NCI-H146 (cell line): ENCODE measurements at regions not wholly inside any gene's neighbourhood (a gene's known extent, or its start where the extent isn't known, plus 50 kb on each side); places are given as distances from the start of the nearest gene placed in this dataset.
A peak's percentile ranks its signal among the peaks of the same experiment; 100 is the strongest.
"Not testable (repeated sequence)": the region's sequence is repeated elsewhere in the genome, so short reads cannot be mapped to it uniquely, and the experiment has no call there.

Experiments used
- DNase-seq: peaks from one replicate; lab custom pipeline; 2025; lab: John Stamatoyannopoulos, UW

- DNase-seq: no peak
These were observed 470.9 kb upstream of the CCDC196 start for GRCh38 chr14:66015071-66015780.

- no peak for DNase-seq
These were observed 468.2 kb upstream of the CCDC196 start for GRCh38 chr14:66017927-66018326.

GRCh38 chr14:66022526-66022925, 463.6 kb upstream of the CCDC196 start:
- peak; percentile 77 for DNase-seq

- DNase-seq: no peak
These were observed 460.4 kb upstream of the CCDC196 start for GRCh38 chr14:66025779-66026178.

- not testable (repeated sequence) for DNase-seq
These were observed 454.2 kb upstream of the CCDC196 start for GRCh38 chr14:66031981-66032380.

- no peak for DNase-seq
These were observed 453.4 kb upstream of the CCDC196 start for GRCh38 chr14:66032800-66033199.

GRCh38 chr14:66036547-66036946, 449.6 kb upstream of the CCDC196 start:
- no peak for DNase-seq

GRCh38 chr14:66037361-66037760, 448.8 kb upstream of the CCDC196 start:
- DNase-seq: no peak

- DNase-seq: no peak
These were observed 448.0 kb upstream of the CCDC196 start for GRCh38 chr14:66038212-66038611.

GRCh38 chr14:66038618-66039017, 447.6 kb upstream of the CCDC196 start:
- DNase-seq: no peak

- DNase-seq: no peak
These were observed 446.7 kb upstream of the CCDC196 start for GRCh38 chr14:66039495-66039894.

GRCh38 chr14:66041582-66041981, 444.6 kb upstream of the CCDC196 start:
- peak; percentile 49 for DNase-seq

GRCh38 chr14:66043921-66044320, 442.2 kb upstream of the CCDC196 start:
- no peak for DNase-seq

- no peak for DNase-seq
These were observed 440.6 kb upstream of the CCDC196 start for GRCh38 chr14:66045572-66046021.

- no peak for DNase-seq
These were observed 440.1 kb upstream of the CCDC196 start for GRCh38 chr14:66046035-66046434.

- DNase-seq: no peak
These were observed 439.6 kb upstream of the CCDC196 start for GRCh38 chr14:66046591-66046990.

GRCh38 chr14:66056268-66056907, 429.8 kb upstream of the CCDC196 start:
- no peak for DNase-seq

GRCh38 chr14:66056926-66057552, 429.1 kb upstream of the CCDC196 start:
- no peak for DNase-seq

GRCh38 chr14:66065188-66065587, 421.0 kb upstream of the CCDC196 start:
- DNase-seq: no peak

- peak; percentile 35 for DNase-seq
These were observed 419.0 kb upstream of the CCDC196 start for GRCh38 chr14:66066981-66067776.

- no peak for DNase-seq
These were observed 417.1 kb upstream of the CCDC196 start for GRCh38 chr14:66069036-66069435.

- no peak for DNase-seq
These were observed 416.2 kb upstream of the CCDC196 start for GRCh38 chr14:66069830-66070541.
